G401 (cell line): ENCODE measurements at regions not wholly inside any gene's neighbourhood (a gene's known extent, or its start where the extent isn't known, plus 50 kb on each side); places are given as distances from the start of the nearest gene placed in this dataset.
"Not testable (repeated sequence)": the region's sequence is repeated elsewhere in the genome, so short reads cannot be mapped to it uniquely, and the experiment has no call there.

Source experiments
- DNase-seq: peaks from one replicate; pipeline ENCODE4 v3.0.0-alpha.2; 2015; ENCODE audit warnings: low spot score
- in situ Hi-C: cut with HindIII; loops from 2 replicates; pipeline ENCODE4 v1.10.0; 2016; ENCODE audit warnings: low sequenced_read_pairs, mixed read lengths

GRCh38 chr4:114082348-114082747 lies 102.9 kb upstream of the ARSJ start:
- in situ Hi-C loops, result no loop called here

GRCh38 chr4:114085611-114086345 lies 106.3 kb upstream of the ARSJ start:
- DNase-seq, result no peak
- in situ Hi-C loops, result no loop called here

More at GRCh38 chr4:114082348-114082747, 102.9 kb upstream of the ARSJ start:
- no peak for DNase-seq

DNA sequence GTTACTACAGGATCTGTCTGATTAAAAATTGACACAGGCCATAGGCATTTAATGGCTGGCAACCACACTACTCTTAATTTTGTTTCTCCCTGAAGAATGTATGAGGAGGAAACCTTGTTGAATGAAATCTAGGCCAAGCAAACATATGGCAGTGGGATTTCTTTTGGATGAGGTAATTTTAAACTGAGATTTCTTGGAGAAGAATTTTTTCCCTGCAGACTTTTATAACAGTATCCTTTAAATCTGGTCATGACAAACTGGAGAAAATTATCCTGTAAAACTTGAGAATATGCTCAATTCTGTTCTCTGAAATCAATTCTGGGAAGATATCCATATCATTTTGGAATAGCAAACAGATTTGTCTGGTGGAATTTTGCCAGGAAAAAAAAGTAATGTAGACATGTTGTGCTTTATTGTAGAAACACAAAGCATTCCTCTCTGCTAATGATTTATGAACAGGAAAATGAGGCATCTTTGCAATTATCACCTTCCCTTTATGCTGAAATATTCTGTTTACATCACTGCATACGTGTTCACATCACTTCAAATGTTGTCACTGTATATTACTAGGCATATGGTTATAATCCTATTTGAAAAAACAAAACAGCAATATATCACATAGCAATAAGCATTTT lies 108.3 kb upstream of the ARSJ start:
- peak; percentile 71 for DNase-seq
- in situ Hi-C loops, result no loop called here

DNA sequence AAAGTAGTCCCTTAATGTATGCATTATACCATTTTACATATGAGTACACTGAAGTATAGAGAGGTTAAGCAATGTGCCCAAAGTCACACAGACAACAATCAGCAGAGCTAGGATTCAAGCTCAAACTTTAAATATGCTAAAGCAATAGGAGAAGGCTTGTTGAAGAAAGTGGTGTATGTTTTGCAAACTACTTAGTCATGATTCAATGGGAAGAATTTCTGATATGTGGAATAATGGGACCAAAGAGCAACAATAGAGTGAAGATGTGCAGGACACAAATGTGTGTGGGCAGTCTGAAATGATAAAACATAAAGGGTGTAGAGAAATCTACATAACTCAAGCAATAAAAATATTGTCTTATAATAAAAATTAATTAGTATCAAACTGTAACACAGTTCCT lies 109.0 kb upstream of the ARSJ start:
- in situ Hi-C loops, result no loop called here
- DNase-seq, result no peak

DNA sequence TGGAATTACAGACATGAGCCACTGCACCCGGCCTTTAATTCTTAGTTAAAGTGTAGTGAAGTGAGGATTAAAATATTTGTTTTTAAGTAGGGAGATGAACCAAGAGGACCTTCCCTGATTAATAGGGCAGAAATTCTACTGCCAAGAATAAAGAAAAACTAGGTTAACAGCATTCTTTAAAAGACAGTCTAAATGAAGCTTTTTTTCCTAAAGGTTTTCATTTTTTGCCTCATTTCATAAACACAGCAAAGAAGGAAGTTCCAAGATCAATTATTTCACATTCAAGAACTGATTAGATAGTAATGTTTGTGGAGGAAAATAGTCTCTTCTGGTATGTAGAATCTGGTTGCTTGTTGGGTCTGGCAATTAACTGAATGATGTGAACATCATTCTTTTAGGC lies 112.1 kb upstream of the ARSJ start:
- in situ Hi-C loops, result no loop called here
- DNase-seq, result no peak

- in situ Hi-C loops, result no loop called here
- DNase-seq, result no peak
Measured at GRCh38 chr4:114093221-114093715, 113.8 kb upstream of the ARSJ start.

- in situ Hi-C loops, result no loop called here
- no peak for DNase-seq
Measured at GRCh38 chr4:114100288-114101031, 121.0 kb upstream of the ARSJ start.

- DNase-seq, result no peak
- in situ Hi-C loops, result no loop called here
Measured at GRCh38 chr4:114103908-114104307, 124.5 kb upstream of the ARSJ start.

GRCh38 chr4:114108869-114109268 lies 129.4 kb upstream of the ARSJ start:
- in situ Hi-C loops, result no loop called here
- DNase-seq, result peak; percentile 98

DNA sequence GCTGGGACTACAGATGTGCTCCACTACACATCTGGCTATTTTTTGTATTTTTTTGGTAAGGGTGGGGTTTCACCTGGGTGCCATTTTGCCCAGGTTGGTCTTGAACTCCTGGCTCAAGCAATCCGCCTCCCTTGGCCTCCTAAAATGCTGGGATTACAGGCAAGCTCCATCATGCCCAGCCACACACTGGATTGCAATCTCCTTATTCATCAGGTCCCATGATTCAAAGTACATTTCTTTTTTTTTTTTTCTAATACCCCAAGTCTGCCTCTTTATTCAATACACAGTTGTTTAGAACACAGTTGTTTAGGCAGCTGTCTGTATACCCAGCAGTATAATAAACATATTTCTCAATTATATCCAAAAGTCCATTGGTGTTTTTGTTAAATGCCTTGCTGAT lies 130.3 kb upstream of the ARSJ start:
- no peak for DNase-seq
- in situ Hi-C loops, result no loop called here

GRCh38 chr4:114115526-114115925 lies 136.1 kb upstream of the ARSJ start:
- in situ Hi-C loops, result no loop called here
- peak; percentile 94 for DNase-seq

- in situ Hi-C loops, result no loop called here
- DNase-seq, result peak; percentile 88
Measured at GRCh38 chr4:114116861-114117260, 137.4 kb upstream of the ARSJ start.

DNA sequence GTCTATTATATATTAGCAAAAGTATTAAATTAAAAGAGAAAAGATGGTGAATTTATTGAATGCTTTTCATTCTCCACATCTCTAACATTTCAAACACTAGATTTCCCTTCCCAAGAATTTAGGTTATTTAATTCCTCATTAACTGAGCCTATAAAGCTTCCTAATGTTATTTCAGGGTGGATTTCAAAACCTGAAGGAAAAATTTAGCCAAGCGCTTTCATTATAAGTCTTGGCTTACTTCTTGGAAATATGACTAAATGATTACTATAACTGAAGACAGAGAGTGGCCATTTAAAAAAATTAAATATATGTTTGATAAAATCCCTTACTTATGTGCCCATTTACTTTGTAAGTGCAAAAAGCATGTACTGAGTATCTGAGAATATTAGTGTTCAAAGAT lies 141.8 kb upstream of the ARSJ start:
- in situ Hi-C loops, result no loop called here
- DNase-seq, result no peak

GRCh38 chr4:114132199-114132598 lies 152.8 kb upstream of the ARSJ start:
- in situ Hi-C loops, result no loop called here
- no peak for DNase-seq

GRCh38 chr4:114132830-114133229 lies 153.4 kb upstream of the ARSJ start:
- in situ Hi-C loops, result no loop called here
- no peak for DNase-seq

GRCh38 chr4:114136069-114136468 lies 156.6 kb upstream of the ARSJ start:
- peak; percentile 77 for DNase-seq
- in situ Hi-C loops, result no loop called here

- DNase-seq, result no peak
- in situ Hi-C loops, result no loop called here
Measured at GRCh38 chr4:114137984-114138383, 158.5 kb upstream of the ARSJ start.

DNA sequence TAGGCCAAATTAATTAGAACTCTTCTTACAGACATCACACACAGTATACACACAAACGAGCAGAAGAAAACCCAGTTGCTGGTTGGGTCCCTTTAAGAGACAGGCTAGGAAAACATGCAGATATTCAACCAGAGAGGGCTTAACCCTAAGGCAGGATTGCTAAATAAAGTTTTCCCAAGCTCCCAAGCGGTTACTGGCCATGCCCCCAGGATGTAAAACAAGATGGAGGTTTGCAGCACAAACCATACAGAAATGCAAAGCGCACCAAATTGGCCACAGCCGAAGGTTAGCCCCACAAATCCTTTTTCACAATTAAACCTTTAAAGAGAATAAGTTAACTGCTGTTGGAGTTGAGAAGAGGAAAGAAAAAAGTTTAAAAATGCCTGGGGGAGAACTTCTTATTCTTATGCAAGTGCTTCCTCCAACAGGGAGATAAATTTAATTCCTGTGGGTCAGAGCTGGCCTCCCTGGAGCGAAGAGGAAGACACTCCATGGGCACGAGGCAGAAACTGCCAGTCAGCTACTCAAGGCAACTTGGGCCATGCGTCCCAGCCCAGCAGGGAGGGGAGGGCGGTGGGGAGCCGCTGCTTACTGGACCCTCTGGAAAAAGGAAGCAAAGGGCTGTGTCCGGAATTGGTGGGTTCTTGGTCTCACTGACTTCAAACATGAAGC lies 167.6 kb upstream of the ARSJ start:
- DNase-seq, result no peak
- in situ Hi-C loops, result no loop called here

DNA sequence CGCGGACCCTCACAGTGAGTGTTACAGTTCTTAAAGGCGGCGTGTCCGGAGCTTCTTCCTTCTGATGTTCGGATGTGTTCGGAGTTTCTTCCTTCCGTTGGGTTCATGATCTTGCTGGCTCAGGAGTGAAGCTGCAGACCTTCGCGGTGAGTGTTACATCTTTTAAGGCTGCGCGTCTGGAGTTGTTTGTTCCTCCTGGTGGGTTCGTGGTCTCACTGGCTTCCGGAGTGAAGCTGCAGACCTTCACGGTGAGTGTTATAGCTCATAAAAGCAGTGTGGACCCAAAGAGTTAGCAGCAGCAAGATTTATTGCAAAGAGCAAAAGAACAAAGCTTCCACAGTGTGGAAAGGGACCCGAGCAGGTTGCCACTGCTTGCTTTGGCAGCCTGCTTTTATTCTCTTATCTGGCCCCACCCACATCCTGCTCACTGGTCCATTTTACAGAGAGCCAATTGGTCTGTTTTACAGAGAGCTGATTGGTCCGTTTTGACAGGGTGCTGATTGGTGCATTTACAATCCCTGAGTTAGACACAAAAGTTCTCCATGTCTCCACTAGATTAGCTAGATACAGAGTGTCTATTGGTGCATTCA lies 168.3 kb upstream of the ARSJ start:
- DNase-seq, in situ Hi-C loops: not testable (repeated sequence)
